SK-N-SH (cell line): ENCODE measurements at regions not wholly inside any gene's neighbourhood (a gene's known extent, or its start where the extent isn't known, plus 50 kb on each side); places are given as distances from the start of the nearest gene placed in this dataset.

Experiments used
- CTCF ChIA-PET: fragments of 300-600, 350-600 bp; formaldehyde crosslinking; extraction: SDS; loops from one replicate; lab custom pipeline; 2021; lab: Yijun Ruan, JAX
- POLR2A ChIA-PET: fragments of 350-600 bp; sonication (Branson Sonifier 250); formaldehyde crosslinking; extraction: SDS; loops from one replicate; lab custom pipeline; 2020; ENCODE audit warnings: antibody characterized with exemption, inconsistent platforms; lab: Yijun Ruan, JAX
- DNase-seq: peaks from one replicate; pipeline ENCODE4 v3.0.0; 2012
- H2AFZ ChIP-seq: fragments of 200-600 bp; sonication (generic); 2 replicates; pipeline ENCODE4 v1.8.1; 2016; ENCODE audit warnings: antibody characterized with exemption, mild to moderate bottlenecking, low read depth
- H3F3A ChIP-seq: fragments of 200-600 bp; sonication (generic); replicated peaks from 2 replicates; pipeline ENCODE3; 2016; ENCODE audit warnings: antibody characterized with exemption, mild to moderate bottlenecking; ENCODE audit not compliant: insufficient read depth
- H3K27ac ChIP-seq, 2 experiments: fragments of 200-500 bp in 1 of 2; fragments of 200-600 bp in 1 of 2; sonication (Bioruptor generic) in 1 of 2; sonication (generic), shearing (Covaris generic) in 1 of 2; 2 replicates each; pipeline versions ENCODE4 v1.5.1 to v1.6.1; 2014 to 2016; ENCODE audit warnings: low read depth in 2 of 2, inconsistent platforms in 1 of 2, low read length in 1 of 2, mild to moderate bottlenecking in 1 of 2, mixed read lengths in 1 of 2
- H3K27me3 ChIP-seq: fragments of 200-600 bp; sonication (generic), shearing (Covaris generic); 2 replicates; pipeline ENCODE4 v1.6.1; 2016; ENCODE audit warnings: mixed run types; ENCODE audit not compliant: insufficient read depth
- H3K36me3 ChIP-seq, 2 experiments: fragments of 200-500 bp in 1 of 2; fragments of 200-600 bp in 1 of 2; sonication (Bioruptor generic) in 1 of 2; sonication (generic) in 1 of 2; replicated peaks in 1 of 2; 2 replicates each; pipeline versions ENCODE3 to v1.5.1; 2014 to 2016; ENCODE audit warnings: low read length in 1 of 2, mild to moderate bottlenecking in 1 of 2; ENCODE audit not compliant: insufficient read depth in 2 of 2, control insufficient read depth in 1 of 2
- H3K4me1 ChIP-seq, 2 experiments: fragments of 200-500 bp in 1 of 2; fragments of 200-600 bp in 1 of 2; sonication (Bioruptor generic) in 1 of 2; sonication (generic), shearing (Covaris generic) in 1 of 2; 2 replicates each; pipeline versions ENCODE4 v1.5.1 to v1.6.1; 2014 to 2016; ENCODE audit warnings: low read depth in 1 of 2, low read length in 1 of 2, mixed run types in 1 of 2; ENCODE audit not compliant: insufficient read depth in 2 of 2, control insufficient read depth in 1 of 2
- H3K4me2 ChIP-seq: fragments of 200-600 bp; sonication (generic), shearing (Covaris generic); 2 replicates; pipeline ENCODE4 v1.6.1; 2017; ENCODE audit warnings: mixed run types
- H3K4me3 ChIP-seq, 2 experiments: fragments of 200-500 bp in 1 of 2; fragments of 200-600 bp in 1 of 2; sonication (Bioruptor generic) in 1 of 2; sonication (generic), shearing (Covaris generic) in 1 of 2; 2 replicates each; pipeline versions ENCODE4 v1.5.1 to v1.8.1; 2014 to 2016; ENCODE audit warnings: low read depth in 2 of 2, inconsistent platforms in 1 of 2, low read length in 1 of 2, mild to moderate bottlenecking in 1 of 2, mixed read lengths in 1 of 2, moderate library complexity in 1 of 2
- H3K79me2 ChIP-seq: fragments of 200-600 bp; sonication (generic); 2 replicates; pipeline ENCODE4 v1.8.1; 2017; ENCODE audit warnings: mild to moderate bottlenecking; ENCODE audit not compliant: insufficient read depth
- H3K9ac ChIP-seq: fragments of 200-600 bp; sonication (generic); 2 replicates; pipeline ENCODE4 v1.6.1; 2017; ENCODE audit warnings: mixed run types
- H3K9me2 ChIP-seq: fragments of 200-600 bp; sonication (generic); 2 replicates; pipeline ENCODE4 v1.6.1; 2017; ENCODE audit warnings: mixed run types
- H3K9me3 ChIP-seq: fragments of 200-600 bp; sonication (generic); 2 replicates; pipeline ENCODE4 v1.6.1; 2017; ENCODE audit warnings: mixed run types, mild to moderate bottlenecking, moderate library complexity
- H4K20me1 ChIP-seq: fragments of 200-600 bp; sonication (generic); 2 replicates; pipeline ENCODE4 v1.6.1; 2017; ENCODE audit warnings: mild to moderate bottlenecking, mixed run types; ENCODE audit not compliant: insufficient read depth
- CHD2 ChIP-seq: fragments of 150-350 bp; IDR thresholded peaks from 2 replicates; pipeline ENCODE4 v1.6.1; 2018; ENCODE audit warnings: low read length; ENCODE audit not compliant: partially characterized antibody
- EP300 ChIP-seq, 2 experiments: IDR thresholded peaks; 2 replicates each; pipeline versions ENCODE4 v1.4.0 to v1.6.1; 2012; ENCODE audit warnings: borderline replicate concordance in 1 of 2, low read depth in 1 of 2, low read length in 1 of 2
- FOSL2 ChIP-seq: IDR thresholded peaks from 2 replicates; pipeline ENCODE4 v1.4.0; 2012; ENCODE audit warnings: low read depth, mild to moderate bottlenecking, moderate library complexity, borderline replicate concordance
- GABPA ChIP-seq: IDR thresholded peaks from 2 replicates; pipeline ENCODE4 v1.4.0; 2012; ENCODE audit warnings: low read depth, mild to moderate bottlenecking
- GATA2 ChIP-seq: sonication (generic); formaldehyde crosslinking; IDR thresholded peaks from 2 replicates; pipeline ENCODE4 v1.5.0; 2020; ENCODE audit warnings: mild to moderate bottlenecking, missing genetic modification reagents
- IRF3 ChIP-seq: fragments of 150-350 bp; IDR thresholded peaks from 2 replicates; pipeline ENCODE4 v1.6.1; 2016; ENCODE audit warnings: mild to moderate bottlenecking, low read depth, low read length
- MAX ChIP-seq: IDR thresholded peaks from 2 replicates; pipeline ENCODE4 v1.4.0; 2012; ENCODE audit warnings: low read depth
- MEF2A ChIP-seq: IDR thresholded peaks from 2 replicates; pipeline ENCODE4 v1.4.0; 2012; ENCODE audit warnings: low read depth, borderline replicate concordance
- MXI1 ChIP-seq: IDR thresholded peaks from 2 replicates; pipeline ENCODE4 v1.6.1; 2012; ENCODE audit warnings: mild to moderate bottlenecking, low read depth, low read length, improper control_type of control experiment
- NRF1 ChIP-seq: IDR thresholded peaks from 2 replicates; pipeline ENCODE4 v1.6.1; 2012; ENCODE audit warnings: low read depth, mild to moderate bottlenecking, low read length
- POLR2AphosphoS5 ChIP-seq: IDR thresholded peaks from 2 replicates; pipeline ENCODE4 v1.6.1; 2012; ENCODE audit warnings: low read depth, low read length
- RCOR1 ChIP-seq: fragments of 150-350 bp; IDR thresholded peaks from 2 replicates; pipeline ENCODE4 v1.6.1; 2017; ENCODE audit warnings: antibody characterized with exemption, low read length
- REST ChIP-seq: IDR thresholded peaks from 2 replicates; pipeline ENCODE4 v1.6.1; 2012; ENCODE audit warnings: mild to moderate bottlenecking, low read depth, low read length, moderate library complexity
- RFX5 ChIP-seq: IDR thresholded peaks from 2 replicates; pipeline ENCODE4 v1.6.1; 2012; ENCODE audit warnings: mild to moderate bottlenecking, improper control_type of control experiment, low read length
- RXRA ChIP-seq: IDR thresholded peaks from 2 replicates; pipeline ENCODE4 v1.4.0; 2012; ENCODE audit warnings: low read depth, mild to moderate bottlenecking, borderline replicate concordance
- USF2 ChIP-seq: fragments of 150-350 bp; IDR thresholded peaks from 2 replicates; pipeline ENCODE4 v1.6.1; 2017; ENCODE audit warnings: antibody characterized with exemption, low read length, low read depth, borderline replicate concordance
- YY1 ChIP-seq: IDR thresholded peaks from 2 replicates; pipeline ENCODE4 v1.4.0; 2012; ENCODE audit warnings: low read depth, mild to moderate bottlenecking
- ZBTB33 ChIP-seq: IDR thresholded peaks from 2 replicates; pipeline ENCODE4 v1.4.0; 2012; ENCODE audit warnings: low read depth, borderline replicate concordance
- WGBS: methylation state at CpG from one replicate; pipeline ENCODE4 v1.1.6; 2017; ENCODE audit warnings: low lambda C conversion rate; 5-methylcytosine and 5-hydroxymethylcytosine counted together

GRCh38 chr9:79222483-79222882 lies 349.3 kb upstream of the TLE4 start:
- H3K27ac ChIP-seq: no peak overlapping the region

More at GRCh38 chr9:79222483-79222882, 349.3 kb upstream of the TLE4 start:
- H4K20me1 ChIP-seq: no peaks in the 10 kb centered on the region
- H3K9me2 ChIP-seq: no peaks in the 10 kb centered on the region
- CTCF ChIA-PET: no interaction called here
- no peak overlapping the region for H3K9ac ChIP-seq
- no peaks in the 10 kb centered on the region for H3K79me2 ChIP-seq
- POLR2A ChIA-PET: no interaction called here
- no peaks in the 10 kb centered on the region for H3K27me3 ChIP-seq
- 93% methylated on average over 2 of the region's 2 CpGs for WGBS
- no peaks in the 10 kb centered on the region for H3K9me3 ChIP-seq
- H3K4me2 ChIP-seq: no peak overlapping the region
- no peaks in the 10 kb centered on the region for H3K36me3 ChIP-seq
- no peaks in the 10 kb centered on the region for H3K4me1 ChIP-seq
- no peak overlapping the region for H3K4me3 ChIP-seq
- H2AFZ ChIP-seq: no peak overlapping the region
- TF ChIP-seq EP300 (IDR thresholded peaks at IDR 0.05; ENCODE audit: borderline replicate concordance in 1 of 2, low read depth in 1 of 2, low read length in 1 of 2): no peak
- TF ChIP-seq MXI1: no peak
- TF ChIP-seq GABPA: no peak
- TF ChIP-seq MEF2A: no peak
- TF ChIP-seq NRF1: no peak
- TF ChIP-seq ZBTB33: no peak
- no peak for TF ChIP-seq REST
- no peak for TF ChIP-seq FOSL2
- TF ChIP-seq RXRA: no peak
- TF ChIP-seq MAX: no peak
- TF ChIP-seq YY1: no peak
- no peak for TF ChIP-seq IRF3
- TF ChIP-seq POLR2AphosphoS5: no peak
- no peak for TF ChIP-seq RFX5
- no peak for TF ChIP-seq RCOR1
- TF ChIP-seq CHD2: no peak
- TF ChIP-seq GATA2 (CRISPR knock-in tag): no peak
- TF ChIP-seq USF2: no peak
- no peak for DNase-seq
- H3F3A ChIP-seq: peaks cover 31% of the 10 kb centered on the region
